HEK293 (cell line): ENCODE measurements at regions not wholly inside any gene's neighbourhood (a gene's known extent, or its start where the extent isn't known, plus 50 kb on each side); places are given as distances from the start of the nearest gene placed in this dataset.

Experiments used
- KLF9 ChIP-seq: fragments of 450-650 bp; formaldehyde crosslinking; IDR thresholded peaks from 2 replicates; pipeline ENCODE4 v1.5.1; 2016; ENCODE audit warnings: missing biosample characterization, missing genetic modification characterization, low read depth
- SETDB1 ChIP-seq: IDR thresholded peaks from one replicate; pipeline ENCODE4 v1.6.1; 2017; ENCODE audit warnings: mild to moderate bottlenecking, low read length, moderate library complexity, mixed read lengths; ENCODE audit not compliant: insufficient read length
- TCF7L2 ChIP-seq: IDR thresholded peaks from 2 replicates; pipeline ENCODE4 v1.6.1; 2011; ENCODE audit warnings: low read depth, mild to moderate bottlenecking, inconsistent platforms, low read length, moderate library complexity, borderline replicate concordance
- YY1 ChIP-seq: fragments of 450-650 bp; formaldehyde crosslinking; IDR thresholded peaks from 2 replicates; pipeline ENCODE4 v1.5.1; 2018; ENCODE audit warnings: missing biosample characterization, missing genetic modification characterization
- ZBTB1 ChIP-seq: fragments of 450-650 bp; formaldehyde crosslinking; IDR thresholded peaks from 2 replicates; pipeline ENCODE4 v1.5.1; 2016; ENCODE audit warnings: missing biosample characterization, missing genetic modification characterization
- ZFP69B ChIP-seq: fragments of 450-650 bp; formaldehyde crosslinking; IDR thresholded peaks from 2 replicates; pipeline ENCODE4 v1.5.1; 2016; ENCODE audit warnings: missing biosample characterization, missing genetic modification characterization
- ZNF214 ChIP-seq: fragments of 450-650 bp; formaldehyde crosslinking; IDR thresholded peaks from 2 replicates; pipeline ENCODE4 v1.5.1; 2017; ENCODE audit warnings: missing biosample characterization, mild to moderate bottlenecking, missing genetic modification characterization, borderline replicate concordance
- ZNF274 ChIP-seq, 2 experiments: fragments of 200-500 bp in 1 of 2; fragments of 450-650 bp in 1 of 2; sonication (Bioruptor generic) in 1 of 2; formaldehyde crosslinking in 1 of 2; IDR thresholded peaks; 2 replicates each; pipeline versions ENCODE4 v1.5.1 to v1.6.1; 2014 to 2016; ENCODE audit warnings: borderline replicate concordance in 1 of 2, inconsistent platforms in 1 of 2, low read length in 1 of 2, missing biosample characterization in 1 of 2, missing genetic modification characterization in 1 of 2
- ZNF785 ChIP-seq: fragments of 450-650 bp; formaldehyde crosslinking; IDR thresholded peaks from 2 replicates; pipeline ENCODE4 v1.5.1; 2016; ENCODE audit warnings: missing biosample characterization, missing genetic modification characterization
- ZSCAN30 ChIP-seq: fragments of 450-650 bp; IDR thresholded peaks from 2 replicates; pipeline ENCODE4 v1.5.1; 2018; ENCODE audit warnings: missing biosample characterization, mild to moderate bottlenecking, missing genetic modification characterization, moderate library complexity
- TF ChIP-seq, protein P1 (sequence below): fragments of 450-650 bp; formaldehyde crosslinking; IDR thresholded peaks from 2 replicates; pipeline ENCODE4 v1.5.1; 2016; ENCODE audit warnings: missing biosample characterization, missing genetic modification characterization
- TF ChIP-seq, protein P2 (sequence below): fragments of 450-650 bp; formaldehyde crosslinking; IDR thresholded peaks from 2 replicates; pipeline ENCODE4 v1.5.1; 2016; ENCODE audit warnings: missing biosample characterization, missing genetic modification characterization, low read depth

DNA sequence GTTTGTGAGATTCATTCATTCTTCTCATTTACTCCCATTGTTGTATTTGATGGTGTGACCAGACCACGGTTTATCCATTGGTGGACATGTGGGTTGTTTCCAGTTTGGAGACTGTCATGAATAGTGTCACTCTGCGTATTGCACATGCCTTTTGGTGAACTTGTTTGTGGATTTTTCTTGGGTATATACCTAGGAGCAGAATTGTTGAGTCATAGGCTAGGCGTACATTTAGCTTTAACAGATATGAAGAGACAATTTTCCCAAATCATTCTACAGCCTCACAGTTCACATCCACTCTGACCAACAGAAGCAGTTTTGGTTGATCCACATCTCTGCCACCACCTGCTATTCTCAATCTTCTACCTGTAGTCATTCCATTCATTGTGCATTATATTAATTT lies 66.0 kb upstream of the FAM20C start:
- no peak for TF ChIP-seq ZBTB1 (tag by site-specific recombination)
- TF ChIP-seq, protein P1, sequence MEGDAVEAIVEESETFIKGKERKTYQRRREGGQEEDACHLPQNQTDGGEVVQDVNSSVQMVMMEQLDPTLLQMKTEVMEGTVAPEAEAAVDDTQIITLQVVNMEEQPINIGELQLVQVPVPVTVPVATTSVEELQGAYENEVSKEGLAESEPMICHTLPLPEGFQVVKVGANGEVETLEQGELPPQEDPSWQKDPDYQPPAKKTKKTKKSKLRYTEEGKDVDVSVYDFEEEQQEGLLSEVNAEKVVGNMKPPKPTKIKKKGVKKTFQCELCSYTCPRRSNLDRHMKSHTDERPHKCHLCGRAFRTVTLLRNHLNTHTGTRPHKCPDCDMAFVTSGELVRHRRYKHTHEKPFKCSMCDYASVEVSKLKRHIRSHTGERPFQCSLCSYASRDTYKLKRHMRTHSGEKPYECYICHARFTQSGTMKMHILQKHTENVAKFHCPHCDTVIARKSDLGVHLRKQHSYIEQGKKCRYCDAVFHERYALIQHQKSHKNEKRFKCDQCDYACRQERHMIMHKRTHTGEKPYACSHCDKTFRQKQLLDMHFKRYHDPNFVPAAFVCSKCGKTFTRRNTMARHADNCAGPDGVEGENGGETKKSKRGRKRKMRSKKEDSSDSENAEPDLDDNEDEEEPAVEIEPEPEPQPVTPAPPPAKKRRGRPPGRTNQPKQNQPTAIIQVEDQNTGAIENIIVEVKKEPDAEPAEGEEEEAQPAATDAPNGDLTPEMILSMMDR (tag by site-specific recombination), result no peak
- no peak for TF ChIP-seq TCF7L2
- TF ChIP-seq, protein P2, sequence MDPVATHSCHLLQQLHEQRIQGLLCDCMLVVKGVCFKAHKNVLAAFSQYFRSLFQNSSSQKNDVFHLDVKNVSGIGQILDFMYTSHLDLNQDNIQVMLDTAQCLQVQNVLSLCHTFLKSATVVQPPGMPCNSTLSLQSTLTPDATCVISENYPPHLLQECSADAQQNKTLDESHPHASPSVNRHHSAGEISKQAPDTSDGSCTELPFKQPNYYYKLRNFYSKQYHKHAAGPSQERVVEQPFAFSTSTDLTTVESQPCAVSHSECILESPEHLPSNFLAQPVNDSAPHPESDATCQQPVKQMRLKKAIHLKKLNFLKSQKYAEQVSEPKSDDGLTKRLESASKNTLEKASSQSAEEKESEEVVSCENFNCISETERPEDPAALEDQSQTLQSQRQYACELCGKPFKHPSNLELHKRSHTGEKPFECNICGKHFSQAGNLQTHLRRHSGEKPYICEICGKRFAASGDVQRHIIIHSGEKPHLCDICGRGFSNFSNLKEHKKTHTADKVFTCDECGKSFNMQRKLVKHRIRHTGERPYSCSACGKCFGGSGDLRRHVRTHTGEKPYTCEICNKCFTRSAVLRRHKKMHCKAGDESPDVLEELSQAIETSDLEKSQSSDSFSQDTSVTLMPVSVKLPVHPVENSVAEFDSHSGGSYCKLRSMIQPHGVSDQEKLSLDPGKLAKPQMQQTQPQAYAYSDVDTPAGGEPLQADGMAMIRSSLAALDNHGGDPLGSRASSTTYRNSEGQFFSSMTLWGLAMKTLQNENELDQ (tag by site-specific recombination), result no peak
- TF ChIP-seq YY1 (tag by site-specific recombination), result no peak
- no peak for TF ChIP-seq ZNF274 (IDR thresholded peaks at IDR 0.05; ENCODE audit: low read length)
- no peak for TF ChIP-seq ZNF274 (tag by site-specific recombination; IDR thresholded peaks at IDR 0.05; ENCODE audit: borderline replicate concordance)
- TF ChIP-seq ZFP69B (tag by site-specific recombination), result no peak
- TF ChIP-seq KLF9, result no peak
- no peak for TF ChIP-seq ZNF785
- TF ChIP-seq SETDB1, result no peak
- no peak for TF ChIP-seq ZSCAN30
- TF ChIP-seq ZNF214 (tag by site-specific recombination), result no peak
